A549 (cell line): ENCODE measurements at regions not wholly inside any gene's neighbourhood (a gene's known extent, or its start where the extent isn't known, plus 50 kb on each side); places are given as distances from the start of the nearest gene placed in this dataset.

Source experiments
- ATAC-seq, 2 experiments: fragments of 200-7000 bp in 1 of 2; fragments of >200 bp in 1 of 2; cut with Nextera tagmentation in 1 of 2; cut with Tn5 transposase in 1 of 2; 3 replicates each; pipeline versions ENCODE4 v1.8.0 to v1.9.1; 2018 to 2020; ENCODE audit warnings: mild to moderate bottlenecking in 1 of 2, moderate library complexity in 1 of 2
- CTCF ChIA-PET: fragments of 300-600 bp; sonication (Branson Sonifier 250); formaldehyde crosslinking; extraction: SDS; loops from one replicate; lab custom pipeline; 2021; ENCODE audit warnings: antibody characterized with exemption, inconsistent platforms; lab: Yijun Ruan, JAX
- POLR2A ChIA-PET: fragments of 350-600 bp; formaldehyde crosslinking; extraction: SDS; loops from one replicate; lab custom pipeline; 2021; ENCODE audit warnings: antibody characterized with exemption, inconsistent platforms; lab: Yijun Ruan, JAX
- DNase-seq, 2 experiments: peaks; one replicate each; pipeline versions ENCODE4 v3.0.0 to v3.0.0-alpha.2; 2011 to 2016; ENCODE audit warnings: low read depth in 1 of 2, low spot score in 1 of 2
- FAIRE-seq: peaks from 2 replicates; lab custom pipeline; 2011; peaks lifted over from hg19 to GRCh38; lab: Jason Lieb, UNC
- H3K27ac ChIP-seq, 2 experiments: fragments of >200 bp; sonication (Bioruptor Twin); formaldehyde crosslinking; 3 replicates each; pipeline ENCODE4 v1.5.1; 2016 to 2017
- H3K4me1 ChIP-seq: fragments of >200 bp; sonication (Bioruptor Twin); formaldehyde crosslinking; 3 replicates; pipeline ENCODE4 v1.6.1; 2016
- H3K4me2 ChIP-seq: fragments of >200 bp; sonication (Bioruptor Twin); formaldehyde crosslinking; 3 replicates; pipeline ENCODE4 v1.6.1; 2016
- H3K4me3 ChIP-seq: fragments of >200 bp; sonication (Bioruptor Twin); formaldehyde crosslinking; 3 replicates; pipeline ENCODE4 v1.5.1; 2016
- H3K9me3 ChIP-seq: fragments of >200 bp; sonication (Bioruptor Twin); formaldehyde crosslinking; 3 replicates; pipeline ENCODE4 v1.6.1; 2016
- CBX2 ChIP-seq: fragments of 200-600 bp; sonication (generic); IDR thresholded peaks from 2 replicates; pipeline ENCODE4 v1.6.1; 2016; ENCODE audit warnings: low read depth, mild to moderate bottlenecking, borderline replicate concordance
- CBX8 ChIP-seq: fragments of 200-600 bp; sonication (generic); IDR thresholded peaks from 2 replicates; pipeline ENCODE4 v1.6.1; 2016
- CHD2 ChIP-seq: fragments of 150-350 bp; IDR thresholded peaks from 2 replicates; pipeline ENCODE4 v1.6.1; 2014; ENCODE audit warnings: low read length; ENCODE audit not compliant: partially characterized antibody
- EHF ChIP-seq: fragments of 250-450 bp; sonication (Bioruptor Pico); IDR thresholded peaks from 2 replicates; pipeline ENCODE4 v1.5.0; 2020; ENCODE audit warnings: mild to moderate bottlenecking
- ESRRA ChIP-seq: fragments of 150-350 bp; IDR thresholded peaks from 2 replicates; pipeline ENCODE4 v1.6.1; 2014; ENCODE audit warnings: mild to moderate bottlenecking, low read length, borderline replicate concordance
- FOSL2 ChIP-seq, 2 experiments: fragments of 450-650 bp in 1 of 2; fragments of >200 bp in 1 of 2; sonication (Bioruptor Twin) in 1 of 2; formaldehyde crosslinking; IDR thresholded peaks; 2 replicates each; pipeline versions ENCODE4 v1.5.0 to v1.6.1; 2016 to 2020; ENCODE audit warnings: mild to moderate bottlenecking in 1 of 2, moderate library complexity in 1 of 2
- HDAC2 ChIP-seq: fragments of 200-600 bp; sonication (generic); IDR thresholded peaks from 2 replicates; pipeline ENCODE4 v1.6.1; 2016
- HEYL ChIP-seq: fragments of 250-450 bp; sonication (Bioruptor Pico); IDR thresholded peaks from 2 replicates; pipeline ENCODE4 v1.8.0; 2021; ENCODE audit warnings: mild to moderate bottlenecking, moderate library complexity
- HOXA7 ChIP-seq: fragments of 250-450 bp; sonication (Bioruptor Pico); IDR thresholded peaks from 2 replicates; pipeline ENCODE4 v1.5.0; 2020; ENCODE audit warnings: mild to moderate bottlenecking, moderate library complexity
- HOXB5 ChIP-seq: fragments of 250-450 bp; sonication (Bioruptor Pico); IDR thresholded peaks from 2 replicates; pipeline ENCODE4 v1.5.0; 2020; ENCODE audit warnings: mild to moderate bottlenecking, moderate library complexity
- JUN ChIP-seq, 2 experiments: fragments of >200 bp; sonication (Bioruptor Twin); formaldehyde crosslinking; IDR thresholded peaks; 2 replicates in 1 of 2; 3 replicates in 1 of 2; pipeline ENCODE4 v1.6.1; 2016 to 2017
- KDM1A ChIP-seq: fragments of 200-600 bp; sonication (generic); IDR thresholded peaks from 2 replicates; pipeline ENCODE4 v1.6.1; 2016; ENCODE audit warnings: low read depth, mild to moderate bottlenecking
- KDM5A ChIP-seq: fragments of 200-600 bp; sonication (generic); IDR thresholded peaks from 2 replicates; pipeline ENCODE4 v1.6.1; 2016; ENCODE audit warnings: antibody characterized with exemption, mild to moderate bottlenecking
- MAFK ChIP-seq: fragments of 450-650 bp; IDR thresholded peaks from 2 replicates; pipeline ENCODE4 v1.6.1; 2014; ENCODE audit not compliant: partially characterized antibody
- MYC ChIP-seq: IDR thresholded peaks from 2 replicates; pipeline ENCODE4 v1.6.1; 2012; ENCODE audit warnings: mild to moderate bottlenecking, inconsistent platforms, low read length, improper control_type of control experiment, borderline replicate concordance
- NPAS2 ChIP-seq: fragments of 250-450 bp; sonication (Bioruptor Pico); IDR thresholded peaks from 2 replicates; pipeline ENCODE4 v1.8.0; 2022; ENCODE audit warnings: mild to moderate bottlenecking, moderate library complexity, borderline replicate concordance
- PBX3 ChIP-seq: IDR thresholded peaks from 2 replicates; pipeline ENCODE4 v1.6.1; 2012
- PHF8 ChIP-seq: fragments of 200-600 bp; sonication (generic); IDR thresholded peaks from 2 replicates; pipeline ENCODE4 v1.6.1; 2016; ENCODE audit warnings: low read depth, mild to moderate bottlenecking, antibody characterized with exemption, moderate library complexity, borderline replicate concordance
- POLR2A ChIP-seq: IDR thresholded peaks from 2 replicates; pipeline ENCODE4 v1.6.1; 2012; ENCODE audit warnings: mild to moderate bottlenecking, low read length
- POLR2AphosphoS2 ChIP-seq: conservative IDR thresholded peaks from 2 replicates; pipeline ENCODE4 v1.6.1; 2012; ENCODE audit warnings: low read length, improper control_type of control experiment, inconsistent platforms
- RAD21 ChIP-seq, 2 experiments: fragments of >200 bp in 1 of 2; sonication (Bioruptor Twin) in 1 of 2; formaldehyde crosslinking in 1 of 2; IDR thresholded peaks in 1 of 2; conservative IDR thresholded peaks in 1 of 2; 2 replicates in 1 of 2; 3 replicates in 1 of 2; pipeline ENCODE4 v1.6.1; 2012 to 2018; ENCODE audit warnings: inconsistent platforms in 1 of 2
- RARB ChIP-seq: fragments of 250-450 bp; sonication (Bioruptor Pico); IDR thresholded peaks from 2 replicates; pipeline ENCODE4 v1.8.0; 2021; ENCODE audit warnings: mild to moderate bottlenecking, moderate library complexity
- RCOR1 ChIP-seq: fragments of 150-350 bp; IDR thresholded peaks from 2 replicates; pipeline ENCODE4 v1.6.1; 2014; ENCODE audit warnings: antibody characterized with exemption, low read length, low read depth
- RNF2 ChIP-seq: fragments of 200-600 bp; sonication (generic); IDR thresholded peaks from 2 replicates; pipeline ENCODE4 v1.6.1; 2016; ENCODE audit warnings: low read depth, mild to moderate bottlenecking, antibody characterized with exemption, moderate library complexity, borderline replicate concordance
- TP53 ChIP-seq: fragments of 250-450 bp; sonication (Bioruptor Pico); IDR thresholded peaks from 2 replicates; pipeline ENCODE4 v1.5.0; 2021; ENCODE audit warnings: mild to moderate bottlenecking, moderate library complexity
- USF2 ChIP-seq: fragments of 450-650 bp; IDR thresholded peaks from 2 replicates; pipeline ENCODE4 v1.6.1; 2014; ENCODE audit warnings: antibody characterized with exemption
- ZC3H11A ChIP-seq: fragments of 450-650 bp; IDR thresholded peaks from 2 replicates; pipeline ENCODE4 v1.6.1; 2014; ENCODE audit warnings: antibody characterized with exemption, mild to moderate bottlenecking
- ZFP36 ChIP-seq: fragments of 450-650 bp; IDR thresholded peaks from 2 replicates; pipeline ENCODE4 v1.6.1; 2014; ENCODE audit warnings: borderline replicate concordance; ENCODE audit not compliant: partially characterized antibody
- ZNF302 ChIP-seq: fragments of 250-450 bp; sonication (Bioruptor Pico); IDR thresholded peaks from 2 replicates; pipeline ENCODE4 v1.9.0; 2021; ENCODE audit warnings: inconsistent platforms, mild to moderate bottlenecking, moderate library complexity
- ZSCAN20 ChIP-seq: fragments of 250-450 bp; sonication (Bioruptor Pico); IDR thresholded peaks from 2 replicates; pipeline ENCODE4 v1.8.0; 2022; ENCODE audit warnings: mild to moderate bottlenecking, moderate library complexity
- WGBS: methylation state at CpG from one replicate; pipeline ENCODE4 v1.1.6; 2017; ENCODE audit errors: missing lambda C conversion rate; 5-methylcytosine and 5-hydroxymethylcytosine counted together
- TF ChIP-seq, protein P1 (sequence below): fragments of >200 bp; sonication (Bioruptor Twin); formaldehyde crosslinking; IDR thresholded peaks from 3 replicates; pipeline ENCODE4 v1.6.1; 2016

- ChIA-PET POLR2A (no interaction called here), CTCF (no interaction called here)
- FAIRE-seq (no peak), DNase-seq (no peak), ATAC-seq (no peak)
- TF ChIP-seq JUN (IDR thresholded peaks at IDR 0.05) (no peak), NPAS2 (no peak), ESRRA (no peak)
- Histone ChIP-seq H3K4me1 (no peaks in the 10 kb centered on the region), H3K4me3 (no peak overlapping the region), H3K27ac (no peak overlapping the region), H3K9me3 (no peaks in the 10 kb centered on the region), H3K4me2 (no peak overlapping the region)
- 52% methylated on average over 5 of the region's 6 CpGs for WGBS
Observed at GRCh38 chr6:170074435-170074834, 216.4 kb downstream of the DLL1 start.

- Histone ChIP-seq H3K27ac (no peak overlapping the region), H3K4me3 (no peak overlapping the region), H3K4me2 (no peak overlapping the region)
- FAIRE-seq = no peak
- DNase-seq = no peak
- ChIA-PET POLR2A (no interaction called here), CTCF (no interaction called here)
- no peak for ATAC-seq
- TF ChIP-seq CBX2 (no peak), POLR2A (no peak), MYC (no peak), HOXA7 (CRISPR knock-in tag) (no peak), CBX8 (no peak), EHF (CRISPR knock-in tag) (no peak), POLR2AphosphoS2 (no peak), HEYL (CRISPR knock-in tag) (no peak), ZNF302 (CRISPR knock-in tag) (no peak), ESRRA (no peak)
- TF ChIP-seq, protein P1, sequence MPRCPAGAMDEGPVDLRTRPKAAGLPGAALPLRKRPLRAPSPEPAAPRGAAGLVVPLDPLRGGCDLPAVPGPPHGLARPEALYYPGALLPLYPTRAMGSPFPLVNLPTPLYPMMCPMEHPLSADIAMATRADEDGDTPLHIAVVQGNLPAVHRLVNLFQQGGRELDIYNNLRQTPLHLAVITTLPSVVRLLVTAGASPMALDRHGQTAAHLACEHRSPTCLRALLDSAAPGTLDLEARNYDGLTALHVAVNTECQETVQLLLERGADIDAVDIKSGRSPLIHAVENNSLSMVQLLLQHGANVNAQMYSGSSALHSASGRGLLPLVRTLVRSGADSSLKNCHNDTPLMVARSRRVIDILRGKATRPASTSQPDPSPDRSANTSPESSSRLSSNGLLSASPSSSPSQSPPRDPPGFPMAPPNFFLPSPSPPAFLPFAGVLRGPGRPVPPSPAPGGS = no peak
- TF ChIP-seq, all 56 proteins: peak for 0
- no peaks in the 10 kb centered on the region for H3K9me3 ChIP-seq
- no peaks in the 10 kb centered on the region for H3K4me1 ChIP-seq
- 32% methylated on average over 7 of the region's 13 CpGs for WGBS
Observed at GRCh38 chr6:170073846-170074245, 217.0 kb downstream of the DLL1 start.

- no peak for ATAC-seq
- TF ChIP-seq USF2 (peak; percentile 44; the same call in 1 of the 2 replicates), TP53 (no peak)
- CTCF ChIA-PET = no interaction called here
- 34% methylated on average over 11 of the region's 11 CpGs for WGBS
- Histone ChIP-seq H3K4me1 (no peaks in the 10 kb centered on the region), H3K9me3 (no peaks in the 10 kb centered on the region), H3K4me2 (no peak overlapping the region), H3K27ac (no peak overlapping the region), H3K4me3 (no peak overlapping the region)
- POLR2A ChIA-PET = no interaction called here
- no peak for FAIRE-seq
- no peak for DNase-seq
Observed at GRCh38 chr6:170072246-170072645, 218.6 kb downstream of the DLL1 start.

GRCh38 chr6:170069611-170070010 lies 221.3 kb downstream of the DLL1 start:
- 3% methylated on average over 3 of the region's 3 CpGs for WGBS
- H3K27ac ChIP-seq = no peak overlapping the region
- H3K4me1 ChIP-seq = no peaks in the 10 kb centered on the region
- no peak overlapping the region for H3K4me3 ChIP-seq
- FAIRE-seq = no peak
- POLR2A ChIA-PET = no interaction called here
- TF ChIP-seq CHD2 = no peak
- no peak for TF ChIP-seq RCOR1
- TF ChIP-seq MAFK = no peak
- TF ChIP-seq EHF (CRISPR knock-in tag) = no peak
- TF ChIP-seq ZFP36 = no peak
- TF ChIP-seq KDM5A = no peak
- TF ChIP-seq RNF2 = no peak
- no peak for TF ChIP-seq POLR2AphosphoS2
- TF ChIP-seq PHF8 = no peak
- TF ChIP-seq PBX3 = no peak
- TF ChIP-seq HOXB5 (CRISPR knock-in tag) = no peak
- no peak for TF ChIP-seq KDM1A
- no peak for TF ChIP-seq RARB (CRISPR knock-in tag)
- no peak for TF ChIP-seq HDAC2
- TF ChIP-seq FOSL2 (IDR thresholded peaks at IDR 0.05) = no peak
- TF ChIP-seq FOSL2 (CRISPR knock-in tag; IDR thresholded peaks at IDR 0.05) = no peak
- TF ChIP-seq HEYL (CRISPR knock-in tag) = no peak
- TF ChIP-seq ESRRA = no peak
- no peak for TF ChIP-seq ZSCAN20 (CRISPR knock-in tag)
- TF ChIP-seq ZC3H11A = no peak
- TF ChIP-seq RAD21 (conservative IDR thresholded peaks at IDR 0.05 in 1 of 2, IDR thresholded peaks at IDR 0.05 in 1 of 2) = no peak
- H3K4me2 ChIP-seq = no peak overlapping the region
- H3K9me3 ChIP-seq = no peaks in the 10 kb centered on the region
- CTCF ChIA-PET = no interaction called here
- no peak for DNase-seq
- ATAC-seq = no peak
